SK-N-SH (cell line): ENCODE measurements at regions not wholly inside any gene's neighbourhood (a gene's known extent, or its start where the extent isn't known, plus 50 kb on each side); places are given as distances from the start of the nearest gene placed in this dataset.

Experiments
- CTCF ChIA-PET: fragments of 300-600, 350-600 bp; formaldehyde crosslinking; extraction: SDS; loops from one replicate; lab custom pipeline; 2021; lab: Yijun Ruan, JAX
- POLR2A ChIA-PET: fragments of 350-600 bp; sonication (Branson Sonifier 250); formaldehyde crosslinking; extraction: SDS; loops from one replicate; lab custom pipeline; 2020; ENCODE audit warnings: antibody characterized with exemption, inconsistent platforms; lab: Yijun Ruan, JAX
- DNase-seq: peaks from one replicate; pipeline ENCODE4 v3.0.0; 2012
- H2AFZ ChIP-seq: fragments of 200-600 bp; sonication (generic); 2 replicates; pipeline ENCODE4 v1.8.1; 2016; ENCODE audit warnings: antibody characterized with exemption, mild to moderate bottlenecking, low read depth
- H3F3A ChIP-seq: fragments of 200-600 bp; sonication (generic); replicated peaks from 2 replicates; pipeline ENCODE3; 2016; ENCODE audit warnings: antibody characterized with exemption, mild to moderate bottlenecking; ENCODE audit not compliant: insufficient read depth
- H3K27ac ChIP-seq, 2 experiments: fragments of 200-500 bp in 1 of 2; fragments of 200-600 bp in 1 of 2; sonication (Bioruptor generic) in 1 of 2; sonication (generic), shearing (Covaris generic) in 1 of 2; 2 replicates each; pipeline versions ENCODE4 v1.5.1 to v1.6.1; 2014 to 2016; ENCODE audit warnings: low read depth in 2 of 2, inconsistent platforms in 1 of 2, low read length in 1 of 2, mild to moderate bottlenecking in 1 of 2, mixed read lengths in 1 of 2
- H3K27me3 ChIP-seq: fragments of 200-600 bp; sonication (generic), shearing (Covaris generic); 2 replicates; pipeline ENCODE4 v1.6.1; 2016; ENCODE audit warnings: mixed run types; ENCODE audit not compliant: insufficient read depth
- H3K36me3 ChIP-seq, 2 experiments: fragments of 200-500 bp in 1 of 2; fragments of 200-600 bp in 1 of 2; sonication (Bioruptor generic) in 1 of 2; sonication (generic) in 1 of 2; replicated peaks in 1 of 2; 2 replicates each; pipeline versions ENCODE3 to v1.5.1; 2014 to 2016; ENCODE audit warnings: low read length in 1 of 2, mild to moderate bottlenecking in 1 of 2; ENCODE audit not compliant: insufficient read depth in 2 of 2, control insufficient read depth in 1 of 2
- H3K4me1 ChIP-seq, 2 experiments: fragments of 200-500 bp in 1 of 2; fragments of 200-600 bp in 1 of 2; sonication (Bioruptor generic) in 1 of 2; sonication (generic), shearing (Covaris generic) in 1 of 2; 2 replicates each; pipeline versions ENCODE4 v1.5.1 to v1.6.1; 2014 to 2016; ENCODE audit warnings: low read depth in 1 of 2, low read length in 1 of 2, mixed run types in 1 of 2; ENCODE audit not compliant: insufficient read depth in 2 of 2, control insufficient read depth in 1 of 2
- H3K4me2 ChIP-seq: fragments of 200-600 bp; sonication (generic), shearing (Covaris generic); 2 replicates; pipeline ENCODE4 v1.6.1; 2017; ENCODE audit warnings: mixed run types
- H3K4me3 ChIP-seq, 2 experiments: fragments of 200-500 bp in 1 of 2; fragments of 200-600 bp in 1 of 2; sonication (Bioruptor generic) in 1 of 2; sonication (generic), shearing (Covaris generic) in 1 of 2; 2 replicates each; pipeline versions ENCODE4 v1.5.1 to v1.8.1; 2014 to 2016; ENCODE audit warnings: low read depth in 2 of 2, inconsistent platforms in 1 of 2, low read length in 1 of 2, mild to moderate bottlenecking in 1 of 2, mixed read lengths in 1 of 2, moderate library complexity in 1 of 2
- H3K79me2 ChIP-seq: fragments of 200-600 bp; sonication (generic); 2 replicates; pipeline ENCODE4 v1.8.1; 2017; ENCODE audit warnings: mild to moderate bottlenecking; ENCODE audit not compliant: insufficient read depth
- H3K9ac ChIP-seq: fragments of 200-600 bp; sonication (generic); 2 replicates; pipeline ENCODE4 v1.6.1; 2017; ENCODE audit warnings: mixed run types
- H3K9me2 ChIP-seq: fragments of 200-600 bp; sonication (generic); 2 replicates; pipeline ENCODE4 v1.6.1; 2017; ENCODE audit warnings: mixed run types
- H3K9me3 ChIP-seq: fragments of 200-600 bp; sonication (generic); 2 replicates; pipeline ENCODE4 v1.6.1; 2017; ENCODE audit warnings: mixed run types, mild to moderate bottlenecking, moderate library complexity
- H4K20me1 ChIP-seq: fragments of 200-600 bp; sonication (generic); 2 replicates; pipeline ENCODE4 v1.6.1; 2017; ENCODE audit warnings: mild to moderate bottlenecking, mixed run types; ENCODE audit not compliant: insufficient read depth
- ELF1 ChIP-seq: IDR thresholded peaks from 2 replicates; pipeline ENCODE4 v1.4.0; 2012
- EP300 ChIP-seq, 2 experiments: IDR thresholded peaks; 2 replicates each; pipeline versions ENCODE4 v1.4.0 to v1.6.1; 2012; ENCODE audit warnings: borderline replicate concordance in 1 of 2, low read depth in 1 of 2, low read length in 1 of 2
- FOSL2 ChIP-seq: IDR thresholded peaks from 2 replicates; pipeline ENCODE4 v1.4.0; 2012; ENCODE audit warnings: low read depth, mild to moderate bottlenecking, moderate library complexity, borderline replicate concordance
- GABPA ChIP-seq: IDR thresholded peaks from 2 replicates; pipeline ENCODE4 v1.4.0; 2012; ENCODE audit warnings: low read depth, mild to moderate bottlenecking
- JUND ChIP-seq: IDR thresholded peaks from 2 replicates; pipeline ENCODE4 v1.4.0; 2012
- MEF2A ChIP-seq: IDR thresholded peaks from 2 replicates; pipeline ENCODE4 v1.4.0; 2012; ENCODE audit warnings: low read depth, borderline replicate concordance
- NFIC ChIP-seq: IDR thresholded peaks from 2 replicates; pipeline ENCODE4 v1.4.0; 2012; ENCODE audit warnings: borderline replicate concordance
- RAD21 ChIP-seq: IDR thresholded peaks from 2 replicates; pipeline ENCODE4 v1.6.1; 2012; ENCODE audit warnings: mild to moderate bottlenecking, low read length
- RCOR1 ChIP-seq: fragments of 150-350 bp; IDR thresholded peaks from 2 replicates; pipeline ENCODE4 v1.6.1; 2017; ENCODE audit warnings: antibody characterized with exemption, low read length
- SMC3 ChIP-seq: IDR thresholded peaks from 2 replicates; pipeline ENCODE4 v1.6.1; 2012; ENCODE audit warnings: low read depth, low read length, improper control_type of control experiment
- TAF1 ChIP-seq: IDR thresholded peaks from 2 replicates; pipeline ENCODE4 v1.6.1; 2012; ENCODE audit warnings: low read depth, mild to moderate bottlenecking, low read length, moderate library complexity, borderline replicate concordance
- TEAD4 ChIP-seq: IDR thresholded peaks from 2 replicates; pipeline ENCODE4 v1.4.0; 2012; ENCODE audit warnings: mild to moderate bottlenecking, borderline replicate concordance; ENCODE audit not compliant: insufficient read depth
- YY1 ChIP-seq: IDR thresholded peaks from 2 replicates; pipeline ENCODE4 v1.4.0; 2012; ENCODE audit warnings: low read depth, mild to moderate bottlenecking
- WGBS: methylation state at CpG from one replicate; pipeline ENCODE4 v1.1.6; 2017; ENCODE audit warnings: low lambda C conversion rate; 5-methylcytosine and 5-hydroxymethylcytosine counted together
- TF ChIP-seq, protein P1 (sequence below): IDR thresholded peaks from 2 replicates; pipeline ENCODE4 v1.6.1; 2012; ENCODE audit warnings: mild to moderate bottlenecking, low read depth, low read length, moderate library complexity
- TF ChIP-seq, protein P2 (sequence below): IDR thresholded peaks from 2 replicates; pipeline ENCODE4 v1.4.0; 2012; ENCODE audit warnings: low read depth, borderline replicate concordance
- TF ChIP-seq, protein P3 (sequence below): fragments of 150-350 bp; IDR thresholded peaks from 2 replicates; pipeline ENCODE4 v1.6.1; 2016; ENCODE audit warnings: mild to moderate bottlenecking, low read depth, low read length

DNA sequence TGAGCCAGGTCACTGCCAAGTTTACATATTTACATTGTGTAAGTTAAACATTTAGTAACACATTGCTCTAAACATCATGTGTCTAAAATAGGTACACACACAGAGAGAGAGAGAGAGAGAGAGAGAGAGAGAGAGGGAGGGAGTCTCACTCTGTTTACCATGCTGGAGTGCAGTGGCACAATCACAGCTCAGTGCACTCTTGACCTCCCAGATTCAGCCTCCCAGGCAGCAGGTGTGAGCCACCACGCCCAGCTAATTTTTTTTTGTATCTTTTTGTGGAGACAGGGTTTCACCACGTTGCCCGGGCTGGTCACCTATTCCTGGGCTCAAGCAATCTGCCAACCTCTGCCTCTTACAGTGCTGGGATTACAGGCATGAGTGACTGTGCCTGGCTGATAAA, 1045.3 kb downstream of the TLE1 start:
- Histone ChIP-seq H3K79me2 (no peaks in the 10 kb centered on the region), H2AFZ (no peak overlapping the region), H3K9me3 (no peaks in the 10 kb centered on the region; the same call in 1 of the 2 replicates), H3K9ac (no peak overlapping the region), H4K20me1 (no peaks in the 10 kb centered on the region), H3K9me2 (no peaks in the 10 kb centered on the region), H3K27me3 (no peaks in the 10 kb centered on the region), H3K4me3 (no peak overlapping the region), H3K4me2 (no peak overlapping the region), H3K4me1 (0 out of 4 replicates have a peak, but pooled peaks cover 0 to 4% of the 10 kb centered on the region in 2 experiments), H3K36me3 (no peaks in the 10 kb centered on the region), H3K27ac (no peak overlapping the region), H3F3A (no peaks in the 10 kb centered on the region)
- no peak for DNase-seq
- ChIA-PET POLR2A (no interaction called here), CTCF (no interaction called here)
- TF ChIP-seq NFIC (no peak), FOSL2 (no peak), RCOR1 (no peak), TEAD4 (no peak), RAD21 (no peak), SMC3 (no peak), YY1 (no peak), JUND (no peak), GABPA (no peak), EP300 (IDR thresholded peaks at IDR 0.05; ENCODE audit: borderline replicate concordance in 1 of 2, low read depth in 1 of 2, low read length in 1 of 2) (no peak), MEF2A (no peak), ELF1 (no peak), TAF1 (no peak)
- TF ChIP-seq, protein P1, sequence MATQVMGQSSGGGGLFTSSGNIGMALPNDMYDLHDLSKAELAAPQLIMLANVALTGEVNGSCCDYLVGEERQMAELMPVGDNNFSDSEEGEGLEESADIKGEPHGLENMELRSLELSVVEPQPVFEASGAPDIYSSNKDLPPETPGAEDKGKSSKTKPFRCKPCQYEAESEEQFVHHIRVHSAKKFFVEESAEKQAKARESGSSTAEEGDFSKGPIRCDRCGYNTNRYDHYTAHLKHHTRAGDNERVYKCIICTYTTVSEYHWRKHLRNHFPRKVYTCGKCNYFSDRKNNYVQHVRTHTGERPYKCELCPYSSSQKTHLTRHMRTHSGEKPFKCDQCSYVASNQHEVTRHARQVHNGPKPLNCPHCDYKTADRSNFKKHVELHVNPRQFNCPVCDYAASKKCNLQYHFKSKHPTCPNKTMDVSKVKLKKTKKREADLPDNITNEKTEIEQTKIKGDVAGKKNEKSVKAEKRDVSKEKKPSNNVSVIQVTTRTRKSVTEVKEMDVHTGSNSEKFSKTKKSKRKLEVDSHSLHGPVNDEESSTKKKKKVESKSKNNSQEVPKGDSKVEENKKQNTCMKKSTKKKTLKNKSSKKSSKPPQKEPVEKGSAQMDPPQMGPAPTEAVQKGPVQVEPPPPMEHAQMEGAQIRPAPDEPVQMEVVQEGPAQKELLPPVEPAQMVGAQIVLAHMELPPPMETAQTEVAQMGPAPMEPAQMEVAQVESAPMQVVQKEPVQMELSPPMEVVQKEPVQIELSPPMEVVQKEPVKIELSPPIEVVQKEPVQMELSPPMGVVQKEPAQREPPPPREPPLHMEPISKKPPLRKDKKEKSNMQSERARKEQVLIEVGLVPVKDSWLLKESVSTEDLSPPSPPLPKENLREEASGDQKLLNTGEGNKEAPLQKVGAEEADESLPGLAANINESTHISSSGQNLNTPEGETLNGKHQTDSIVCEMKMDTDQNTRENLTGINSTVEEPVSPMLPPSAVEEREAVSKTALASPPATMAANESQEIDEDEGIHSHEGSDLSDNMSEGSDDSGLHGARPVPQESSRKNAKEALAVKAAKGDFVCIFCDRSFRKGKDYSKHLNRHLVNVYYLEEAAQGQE = no peak
- TF ChIP-seq, protein P2, sequence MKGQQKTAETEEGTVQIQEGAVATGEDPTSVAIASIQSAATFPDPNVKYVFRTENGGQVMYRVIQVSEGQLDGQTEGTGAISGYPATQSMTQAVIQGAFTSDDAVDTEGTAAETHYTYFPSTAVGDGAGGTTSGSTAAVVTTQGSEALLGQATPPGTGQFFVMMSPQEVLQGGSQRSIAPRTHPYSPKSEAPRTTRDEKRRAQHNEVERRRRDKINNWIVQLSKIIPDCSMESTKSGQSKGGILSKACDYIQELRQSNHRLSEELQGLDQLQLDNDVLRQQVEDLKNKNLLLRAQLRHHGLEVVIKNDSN = no peak
- TF ChIP-seq, protein P3, sequence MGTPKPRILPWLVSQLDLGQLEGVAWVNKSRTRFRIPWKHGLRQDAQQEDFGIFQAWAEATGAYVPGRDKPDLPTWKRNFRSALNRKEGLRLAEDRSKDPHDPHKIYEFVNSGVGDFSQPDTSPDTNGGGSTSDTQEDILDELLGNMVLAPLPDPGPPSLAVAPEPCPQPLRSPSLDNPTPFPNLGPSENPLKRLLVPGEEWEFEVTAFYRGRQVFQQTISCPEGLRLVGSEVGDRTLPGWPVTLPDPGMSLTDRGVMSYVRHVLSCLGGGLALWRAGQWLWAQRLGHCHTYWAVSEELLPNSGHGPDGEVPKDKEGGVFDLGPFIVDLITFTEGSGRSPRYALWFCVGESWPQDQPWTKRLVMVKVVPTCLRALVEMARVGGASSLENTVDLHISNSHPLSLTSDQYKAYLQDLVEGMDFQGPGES = no peak
- WGBS = 49% methylated on average over 3 of the region's 3 CpGs
